Activated naive CD8-positive, alpha-beta T cell treated with anti-CD3 and anti-CD28 coated beads for 36 hours (primary cell): ENCODE measurements at regions not wholly inside any gene's neighbourhood (a gene's known extent, or its start where the extent isn't known, plus 50 kb on each side); places are given as distances from the start of the nearest gene placed in this dataset.

ENCODE experiments used
- DNase-seq: peaks from one replicate; pipeline ENCODE4 v3.0.0; 2021
- H3K27ac Mint-ChIP-seq: one replicate; pipeline ENCODE4 v1.8.0; 2022; ENCODE audit warnings: mild to moderate bottlenecking, moderate library complexity, mixed read lengths
- H3K27me3 Mint-ChIP-seq: one replicate; pipeline ENCODE4 v1.8.0; 2022; ENCODE audit warnings: mild to moderate bottlenecking, mixed read lengths
- H3K36me3 Mint-ChIP-seq: one replicate; pipeline ENCODE4 v1.8.0; 2021; ENCODE audit warnings: mild to moderate bottlenecking, mixed read lengths
- H3K4me1 Mint-ChIP-seq: one replicate; pipeline ENCODE4 v1.8.0; 2021; ENCODE audit warnings: mixed read lengths
- H3K4me3 Mint-ChIP-seq: one replicate; pipeline ENCODE4 v1.8.0; 2022; ENCODE audit warnings: mild to moderate bottlenecking, moderate library complexity, mixed read lengths
- H3K9me3 Mint-ChIP-seq: one replicate; pipeline ENCODE4 v1.8.0; 2022; ENCODE audit warnings: mixed read lengths

DNA sequence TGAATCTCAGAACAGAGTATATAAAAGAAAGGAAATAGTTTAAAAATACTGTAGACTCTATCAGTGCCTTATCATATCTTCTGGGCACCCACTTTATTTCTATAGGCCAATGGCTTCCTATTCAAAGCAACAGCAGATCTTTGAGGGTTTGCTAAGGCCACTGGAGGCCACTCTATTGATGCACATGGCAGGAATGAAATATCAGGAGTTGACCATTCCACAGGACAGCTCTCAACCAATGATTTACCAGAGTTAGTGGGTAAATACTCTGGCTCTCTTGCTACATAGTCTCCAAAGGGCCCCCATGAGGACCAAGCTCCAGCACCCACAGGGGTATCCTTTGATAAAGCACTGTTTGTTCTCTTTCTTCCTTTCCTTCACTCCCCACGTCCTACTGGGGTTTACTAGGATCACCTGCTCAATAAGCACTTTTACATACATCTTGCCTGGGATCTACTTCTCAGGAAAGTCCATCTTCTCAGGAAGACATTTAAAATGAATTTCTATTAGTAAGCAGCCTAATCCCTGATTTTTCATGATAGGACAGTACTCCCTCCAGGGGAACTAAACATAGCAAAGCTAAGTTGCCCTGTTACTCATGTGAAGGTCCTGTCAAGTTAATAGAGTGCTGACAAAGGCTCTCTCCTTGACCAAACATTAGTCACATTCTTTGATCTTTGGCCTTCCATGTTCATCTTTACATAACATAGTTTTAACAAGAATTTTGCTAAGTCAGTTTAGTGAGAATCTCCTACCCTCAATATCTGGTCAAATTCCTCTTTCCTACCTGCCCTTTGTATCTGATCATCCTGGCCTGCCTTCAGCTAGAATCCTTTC, 459.7 kb downstream of the GRXCR1 start:
- H3K4me1 Mint-ChIP-seq: no peaks in the 10 kb centered on the region
- H3K27ac Mint-ChIP-seq: no peak overlapping the region
- H3K9me3 Mint-ChIP-seq: no peaks in the 10 kb centered on the region
- DNase-seq: no peak
- H3K4me3 Mint-ChIP-seq: no peak overlapping the region
- no peaks in the 10 kb centered on the region for H3K27me3 Mint-ChIP-seq
- H3K36me3 Mint-ChIP-seq: no peaks in the 10 kb centered on the region

DNA sequence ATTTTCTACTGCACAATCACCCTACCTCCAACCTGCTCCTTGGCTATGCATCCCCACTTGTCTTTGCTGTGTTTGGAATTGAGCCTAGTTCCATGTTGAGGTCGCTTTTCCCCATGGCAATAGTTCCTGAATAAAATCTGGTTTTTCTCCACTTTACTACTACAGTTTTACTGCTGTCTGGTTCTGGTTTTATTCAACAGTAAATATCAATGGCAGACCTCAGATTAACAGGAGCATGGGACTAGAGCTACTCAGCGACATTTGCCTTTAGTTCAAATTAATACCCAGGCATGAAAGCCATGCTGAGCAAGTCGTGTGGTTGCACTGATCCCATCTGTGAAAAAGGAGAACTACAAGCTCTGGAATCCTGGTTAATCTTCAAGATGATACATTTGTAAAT, 460.3 kb downstream of the GRXCR1 start:
- Mint-ChIP-seq H3K36me3 (no peaks in the 10 kb centered on the region), H3K4me3 (no peak overlapping the region), H3K27me3 (no peaks in the 10 kb centered on the region), H3K9me3 (no peaks in the 10 kb centered on the region), H3K27ac (no peak overlapping the region), H3K4me1 (no peaks in the 10 kb centered on the region)
- no peak for DNase-seq

DNA sequence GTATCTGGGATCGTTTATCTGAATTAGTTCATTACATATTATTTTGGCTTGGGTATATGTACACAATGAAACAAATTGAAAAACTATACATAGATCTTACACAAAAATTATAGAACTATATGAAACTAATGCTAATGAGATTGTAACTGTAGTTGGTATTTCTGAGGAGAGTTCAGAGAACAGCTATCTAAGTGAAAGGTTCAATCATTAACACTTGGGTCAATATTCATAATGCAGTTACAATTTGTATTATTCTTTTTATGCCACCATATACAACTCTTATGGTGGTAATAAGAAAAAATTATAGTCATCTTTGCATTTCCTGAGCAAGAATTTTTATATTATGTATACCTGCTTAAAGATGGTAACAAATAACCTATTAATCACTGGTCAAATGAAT, 461.0 kb downstream of the GRXCR1 start:
- Mint-ChIP-seq H3K36me3 (no peaks in the 10 kb centered on the region), H3K9me3 (no peaks in the 10 kb centered on the region), H3K4me1 (no peaks in the 10 kb centered on the region), H3K4me3 (no peak overlapping the region), H3K27ac (no peak overlapping the region), H3K27me3 (no peaks in the 10 kb centered on the region)
- no peak for DNase-seq

DNA sequence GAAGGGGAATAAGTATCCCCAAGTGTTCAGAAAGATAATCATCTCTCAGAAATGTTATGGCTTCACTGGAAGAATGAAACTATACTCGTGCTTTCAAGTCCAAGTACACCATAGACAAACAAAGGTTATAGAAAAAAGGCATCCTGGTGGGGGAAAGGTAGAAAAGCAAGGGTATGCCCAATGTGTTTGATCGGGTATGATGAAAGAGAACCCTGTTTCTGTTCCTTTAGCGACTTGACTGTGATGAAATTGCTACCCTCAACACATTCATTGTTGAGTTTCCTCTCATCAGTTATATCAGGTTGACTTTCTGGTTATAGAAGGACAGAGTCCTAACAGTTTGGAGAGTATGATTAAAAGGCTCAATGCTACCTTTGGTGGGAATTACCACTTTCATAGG, 464.3 kb downstream of the GRXCR1 start:
- DNase-seq: no peak
- Mint-ChIP-seq H3K4me3 (no peak overlapping the region), H3K9me3 (no peaks in the 10 kb centered on the region), H3K36me3 (no peaks in the 10 kb centered on the region), H3K27me3 (no peaks in the 10 kb centered on the region), H3K27ac (no peak overlapping the region), H3K4me1 (no peaks in the 10 kb centered on the region)

DNA sequence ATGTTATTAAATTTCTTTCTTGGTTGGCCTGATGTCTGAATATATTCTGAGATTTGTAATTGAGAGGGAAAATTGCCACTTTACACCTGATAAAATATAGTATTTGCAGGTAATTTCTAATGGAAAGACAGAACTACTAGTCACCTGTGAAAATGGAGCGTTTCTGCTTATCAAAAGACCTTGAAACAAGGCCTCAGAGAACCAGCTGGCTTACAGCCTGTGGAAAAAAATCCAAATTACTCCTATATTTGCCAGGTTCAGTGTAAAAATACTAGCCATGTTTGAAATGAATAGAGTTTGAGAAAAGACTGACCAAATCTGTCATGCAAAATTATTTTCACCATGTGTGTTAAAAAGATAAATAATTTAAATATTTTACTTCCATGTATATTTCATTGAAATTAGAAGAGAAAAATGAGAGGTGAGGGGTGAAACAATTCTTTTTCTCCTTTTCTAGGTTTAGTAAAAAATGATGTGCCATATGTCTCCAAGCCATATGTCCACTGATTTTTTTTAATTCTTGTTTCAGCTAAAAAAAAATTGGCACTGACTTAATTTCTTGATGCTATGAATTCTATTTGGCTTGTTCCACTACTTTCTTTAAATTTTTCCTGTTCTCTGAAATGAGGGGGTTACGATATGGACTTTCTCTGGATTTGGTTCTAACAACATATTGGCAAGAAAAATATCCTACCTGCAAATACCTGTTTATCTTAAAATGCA, 464.9 kb downstream of the GRXCR1 start:
- H3K9me3 Mint-ChIP-seq: no peaks in the 10 kb centered on the region
- H3K4me3 Mint-ChIP-seq: no peak overlapping the region
- H3K27ac Mint-ChIP-seq: no peak overlapping the region
- no peaks in the 10 kb centered on the region for H3K36me3 Mint-ChIP-seq
- DNase-seq: no peak
- no peaks in the 10 kb centered on the region for H3K27me3 Mint-ChIP-seq
- H3K4me1 Mint-ChIP-seq: no peaks in the 10 kb centered on the region

DNA sequence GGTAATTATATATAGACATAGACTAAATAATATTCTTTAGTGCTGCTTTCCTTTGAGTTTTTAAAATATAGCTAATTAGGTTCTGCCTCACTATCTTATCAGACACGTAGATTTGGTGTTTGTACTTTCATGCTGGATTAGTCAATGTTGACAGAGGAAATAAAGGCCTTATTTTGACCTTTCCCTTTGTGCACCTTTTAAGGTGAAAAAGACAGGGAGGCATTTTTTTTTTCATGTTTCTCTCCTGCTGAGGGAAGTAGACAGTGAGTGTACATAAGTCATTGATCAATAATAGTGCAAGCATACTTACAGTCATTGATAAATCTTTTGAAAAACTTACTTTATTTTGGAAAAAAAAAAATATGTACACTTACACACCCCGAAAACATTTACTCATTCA, 467.8 kb downstream of the GRXCR1 start:
- Mint-ChIP-seq H3K27me3 (no peaks in the 10 kb centered on the region), H3K4me1 (no peaks in the 10 kb centered on the region), H3K9me3 (no peaks in the 10 kb centered on the region), H3K36me3 (no peaks in the 10 kb centered on the region), H3K27ac (no peak overlapping the region), H3K4me3 (no peak overlapping the region)
- DNase-seq: no peak

DNA sequence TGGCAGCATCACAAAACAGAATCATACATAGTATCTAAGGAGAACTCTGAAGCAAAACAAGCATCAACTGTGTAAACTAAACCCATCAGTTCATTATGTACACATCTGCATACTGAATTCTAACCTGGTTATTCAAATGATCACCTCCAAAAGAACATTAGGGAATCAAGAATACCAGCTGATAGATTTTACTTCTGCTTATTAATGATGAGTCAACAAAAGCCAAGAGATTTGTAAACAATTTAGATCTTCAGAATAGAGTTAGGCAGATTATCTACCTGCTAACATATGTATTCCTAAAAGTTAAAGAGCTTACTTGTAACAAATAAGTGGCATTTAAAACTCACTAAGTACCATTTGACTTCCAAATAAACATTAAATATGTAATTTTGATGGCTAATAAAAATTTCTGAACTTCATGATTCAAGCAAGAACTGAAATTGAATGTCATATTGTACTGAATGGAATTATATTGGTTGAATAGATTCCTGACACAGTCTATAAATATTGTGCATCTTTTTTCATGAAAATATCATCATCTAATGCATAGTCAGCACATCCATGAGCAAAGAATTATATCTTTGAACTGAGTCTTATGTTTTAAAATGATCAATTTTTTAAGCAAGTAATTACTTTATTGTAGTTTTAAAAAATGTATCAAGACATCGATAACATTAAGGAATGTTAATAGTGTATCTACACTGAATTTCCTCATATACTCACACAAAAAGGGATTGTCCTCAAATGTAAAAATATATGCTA, 470.5 kb downstream of the GRXCR1 start:
- no peak overlapping the region for H3K27ac Mint-ChIP-seq
- no peaks in the 10 kb centered on the region for H3K27me3 Mint-ChIP-seq
- no peaks in the 10 kb centered on the region for H3K9me3 Mint-ChIP-seq
- H3K36me3 Mint-ChIP-seq: no peaks in the 10 kb centered on the region
- H3K4me1 Mint-ChIP-seq: no peaks in the 10 kb centered on the region
- H3K4me3 Mint-ChIP-seq: no peak overlapping the region
- DNase-seq: no peak

DNA sequence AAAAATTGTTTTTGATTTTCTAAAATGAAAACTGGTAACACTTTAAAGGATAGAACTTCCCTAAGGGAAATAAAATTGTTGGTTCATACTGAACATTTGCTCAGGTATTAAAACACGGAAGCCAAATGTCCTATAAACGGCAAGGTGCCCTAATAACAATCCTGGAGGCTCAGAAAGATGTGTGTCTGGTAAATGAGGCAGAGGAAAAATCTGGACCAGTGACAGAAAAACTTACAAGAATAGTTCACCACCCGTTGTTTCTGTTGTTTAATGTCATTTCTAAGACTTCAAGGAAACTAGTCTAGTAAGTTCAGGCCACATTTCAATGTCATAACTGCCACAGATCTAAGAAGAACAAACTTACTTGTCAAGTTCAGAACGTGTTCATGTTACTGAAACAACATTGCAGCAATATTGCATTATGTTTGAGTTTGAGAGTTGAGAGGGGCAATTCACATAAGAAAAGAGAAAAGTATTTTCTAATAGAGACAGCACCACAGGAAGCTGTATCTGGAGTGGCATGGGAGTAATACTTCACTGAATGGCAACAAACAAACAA, 476.6 kb downstream of the GRXCR1 start:
- Mint-ChIP-seq H3K27me3 (no peaks in the 10 kb centered on the region), H3K9me3 (no peaks in the 10 kb centered on the region), H3K27ac (no peak overlapping the region), H3K4me1 (no peaks in the 10 kb centered on the region), H3K36me3 (no peaks in the 10 kb centered on the region), H3K4me3 (no peak overlapping the region)
- DNase-seq: no peak

DNA sequence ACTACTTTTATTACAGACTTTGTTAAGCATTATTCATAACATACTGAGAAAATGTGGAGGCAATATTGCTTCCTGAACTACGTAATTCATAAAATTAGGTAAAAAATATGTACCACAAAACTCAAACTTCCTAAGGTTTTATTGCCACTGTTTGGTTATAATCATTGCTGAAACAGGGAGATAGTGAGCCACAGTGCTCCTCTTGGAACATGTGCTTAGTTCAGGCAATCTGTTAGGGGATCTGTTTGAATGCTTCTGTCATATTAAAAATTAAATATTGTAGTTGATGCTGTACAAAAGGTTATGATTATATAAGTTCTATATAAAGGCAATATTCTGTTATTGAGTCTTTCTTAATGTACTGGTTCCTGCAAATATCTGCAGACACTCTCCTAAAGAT, 480.7 kb downstream of the GRXCR1 start:
- no peaks in the 10 kb centered on the region for H3K36me3 Mint-ChIP-seq
- no peaks in the 10 kb centered on the region for H3K4me1 Mint-ChIP-seq
- DNase-seq: no peak
- H3K4me3 Mint-ChIP-seq: no peak overlapping the region
- H3K27ac Mint-ChIP-seq: no peak overlapping the region
- no peaks in the 10 kb centered on the region for H3K27me3 Mint-ChIP-seq
- H3K9me3 Mint-ChIP-seq: no peaks in the 10 kb centered on the region

DNA sequence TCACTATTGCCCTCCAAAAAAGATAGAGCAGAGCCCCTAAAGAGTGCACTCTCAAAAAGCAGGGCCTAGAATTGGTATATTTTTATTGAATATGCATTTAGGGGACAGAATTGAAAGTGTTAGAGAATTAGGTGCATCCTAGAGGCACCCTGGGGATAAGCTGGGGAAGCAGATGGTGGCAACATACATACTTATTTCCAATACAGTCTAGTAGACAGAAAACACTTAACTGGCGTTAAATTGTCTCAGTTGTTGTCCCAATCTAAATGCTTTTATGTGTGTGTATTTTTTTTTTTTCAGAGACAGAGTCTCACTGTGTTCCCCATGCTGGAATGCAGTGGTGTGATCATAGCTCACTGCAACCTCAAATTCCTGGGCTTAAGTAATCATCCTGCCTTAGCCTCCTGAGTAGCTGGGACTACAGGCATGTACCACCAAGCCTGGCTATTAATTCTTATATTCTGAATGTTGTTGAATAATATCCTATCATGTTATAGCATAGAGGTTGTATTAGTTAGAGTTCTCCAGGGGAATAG, 481.8 kb downstream of the GRXCR1 start:
- Mint-ChIP-seq H3K9me3 (no peaks in the 10 kb centered on the region), H3K27ac (no peak overlapping the region), H3K4me1 (no peaks in the 10 kb centered on the region), H3K4me3 (no peak overlapping the region), H3K27me3 (no peaks in the 10 kb centered on the region), H3K36me3 (no peaks in the 10 kb centered on the region)
- DNase-seq: no peak

DNA sequence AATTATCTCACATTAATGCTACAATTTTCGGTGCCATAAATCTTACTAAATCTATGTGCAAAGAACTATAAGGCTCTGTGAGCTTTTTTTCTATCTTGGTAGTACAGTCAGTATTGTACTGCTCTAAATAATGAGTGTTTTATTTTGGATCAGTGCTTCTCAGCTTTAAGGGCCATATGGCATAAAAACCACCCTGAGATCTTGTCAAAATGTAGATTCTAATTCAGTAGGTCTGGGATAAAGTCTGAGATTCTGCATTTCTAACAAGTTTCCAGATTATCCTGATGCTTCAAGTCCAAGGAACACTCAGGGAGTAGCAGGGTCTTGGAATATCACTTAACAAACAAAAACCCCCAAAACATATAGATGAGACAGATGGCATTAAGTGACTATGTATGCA, 486.5 kb downstream of the GRXCR1 start:
- no peaks in the 10 kb centered on the region for H3K27me3 Mint-ChIP-seq
- H3K36me3 Mint-ChIP-seq: no peaks in the 10 kb centered on the region
- DNase-seq: no peak
- H3K9me3 Mint-ChIP-seq: no peaks in the 10 kb centered on the region
- H3K4me3 Mint-ChIP-seq: no peak overlapping the region
- no peaks in the 10 kb centered on the region for H3K4me1 Mint-ChIP-seq
- no peak overlapping the region for H3K27ac Mint-ChIP-seq

DNA sequence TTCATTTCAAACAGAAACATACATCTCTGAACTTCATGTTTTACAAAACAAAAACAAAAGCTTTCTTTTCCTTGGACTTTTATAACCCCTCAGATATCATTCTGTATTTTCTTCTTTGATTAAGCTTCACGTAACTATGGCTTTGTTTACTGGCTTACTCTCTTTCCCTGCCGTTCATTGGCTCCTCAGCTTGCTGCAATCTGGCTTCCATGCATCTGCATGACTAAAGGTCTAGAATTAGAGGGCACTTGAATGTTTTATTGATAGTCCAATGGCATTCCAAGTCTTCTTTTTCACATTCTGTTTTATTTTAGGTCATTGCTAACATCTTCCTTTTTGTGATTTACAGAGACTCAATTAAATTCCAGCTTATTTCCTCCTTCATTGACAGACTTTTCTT, 487.6 kb downstream of the GRXCR1 start:
- no peak overlapping the region for H3K27ac Mint-ChIP-seq
- H3K9me3 Mint-ChIP-seq: no peaks in the 10 kb centered on the region
- DNase-seq: no peak
- no peaks in the 10 kb centered on the region for H3K4me1 Mint-ChIP-seq
- no peaks in the 10 kb centered on the region for H3K27me3 Mint-ChIP-seq
- H3K36me3 Mint-ChIP-seq: no peaks in the 10 kb centered on the region
- no peak overlapping the region for H3K4me3 Mint-ChIP-seq

DNA sequence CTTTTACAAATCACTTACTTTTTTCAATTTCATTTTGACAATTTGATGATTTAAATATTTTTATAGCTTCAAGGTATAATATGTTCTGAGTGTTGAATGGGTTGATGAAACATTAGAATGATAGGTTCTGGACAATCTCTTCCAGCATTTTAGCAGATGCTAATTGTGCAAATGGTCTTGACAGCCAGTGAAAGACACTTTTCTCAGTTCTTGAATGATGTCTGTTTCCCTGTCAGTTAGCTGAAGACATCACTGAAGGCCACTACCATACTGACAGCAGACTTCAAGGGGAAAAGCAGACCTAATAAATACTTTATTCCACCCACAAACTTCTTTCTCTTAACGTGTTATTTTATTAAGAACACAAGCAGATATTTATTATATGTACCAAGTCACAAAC, 498.6 kb downstream of the GRXCR1 start:
- no peaks in the 10 kb centered on the region for H3K4me1 Mint-ChIP-seq
- H3K36me3 Mint-ChIP-seq: no peaks in the 10 kb centered on the region
- H3K4me3 Mint-ChIP-seq: no peak overlapping the region
- no peaks in the 10 kb centered on the region for H3K9me3 Mint-ChIP-seq
- H3K27ac Mint-ChIP-seq: no peak overlapping the region
- no peaks in the 10 kb centered on the region for H3K27me3 Mint-ChIP-seq
- no peak for DNase-seq

DNA sequence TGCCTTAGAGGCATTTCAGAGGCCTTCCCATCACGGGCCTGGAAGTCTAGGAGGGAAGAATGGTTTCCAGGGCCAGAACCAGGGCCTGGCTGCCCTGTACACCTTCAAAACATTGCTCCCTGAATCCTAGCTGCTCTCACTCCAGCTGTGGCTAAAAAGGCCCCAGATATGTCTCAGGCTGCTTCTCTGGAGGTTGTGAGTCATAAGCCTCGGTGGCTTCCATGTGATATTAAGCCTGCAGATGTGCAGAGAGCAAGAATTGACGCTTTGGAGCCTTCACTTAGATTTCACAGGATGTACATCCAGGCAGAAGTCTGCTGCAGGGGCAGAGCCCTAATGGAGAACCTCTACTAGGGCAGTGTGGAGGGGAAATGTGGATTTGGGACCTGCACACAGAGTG, 502.5 kb downstream of the GRXCR1 start:
- H3K4me1 Mint-ChIP-seq: no peaks in the 10 kb centered on the region
- H3K9me3 Mint-ChIP-seq: no peaks in the 10 kb centered on the region
- no peak for DNase-seq
- no peak overlapping the region for H3K4me3 Mint-ChIP-seq
- H3K27ac Mint-ChIP-seq: no peak overlapping the region
- H3K27me3 Mint-ChIP-seq: no peaks in the 10 kb centered on the region
- no peaks in the 10 kb centered on the region for H3K36me3 Mint-ChIP-seq

DNA sequence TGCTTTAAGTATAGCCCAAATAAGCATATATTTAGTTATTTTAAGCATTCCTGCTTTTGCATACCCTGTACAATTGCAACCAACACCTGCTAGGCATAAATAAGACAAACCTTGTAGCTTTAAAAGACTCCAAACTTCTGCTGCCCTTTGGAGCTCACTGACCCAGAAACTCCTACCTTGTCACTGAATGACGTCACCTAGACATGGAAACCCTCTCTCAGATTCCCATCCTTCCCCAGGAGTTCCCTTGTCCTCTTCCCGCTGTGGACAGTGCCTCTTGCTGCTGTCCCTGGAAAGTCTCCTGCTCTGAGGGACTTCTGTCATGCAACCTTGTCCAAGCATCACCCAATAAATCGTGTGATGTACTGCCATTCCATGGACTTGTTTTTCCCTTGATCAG, 507.2 kb downstream of the GRXCR1 start:
- Mint-ChIP-seq H3K4me1 (no peaks in the 10 kb centered on the region), H3K36me3 (no peaks in the 10 kb centered on the region), H3K9me3 (no peaks in the 10 kb centered on the region), H3K27ac (no peak overlapping the region), H3K27me3 (no peaks in the 10 kb centered on the region), H3K4me3 (no peak overlapping the region)
- DNase-seq: no peak
